ENCODE measurements at regions not wholly inside any gene's neighbourhood (a gene's known extent, or its start where the extent isn't known, plus 50 kb on each side); places are given as distances from the start of the nearest gene placed in this dataset.

DNA sequence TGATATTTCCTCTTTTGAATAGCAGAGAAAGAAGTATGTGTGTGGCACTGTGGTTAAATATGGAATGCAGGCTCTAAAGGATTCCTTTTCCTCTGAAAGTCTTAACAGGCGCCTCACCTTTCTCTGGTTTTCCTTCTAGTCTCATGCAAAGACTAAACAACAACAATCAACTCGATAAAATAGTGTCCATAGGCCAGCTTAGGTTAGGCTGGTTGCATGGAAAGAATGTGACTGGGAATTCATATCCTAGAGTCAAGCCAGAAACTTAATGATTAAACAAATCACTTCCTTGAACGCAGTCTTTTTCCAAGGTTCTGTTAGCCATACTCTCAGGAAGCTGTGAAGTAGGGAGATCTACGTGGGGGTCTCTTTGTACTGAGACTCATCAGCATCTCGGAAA lies 800.8 kb upstream of the ID2 start:
- DNase-seq (ENCODE audit: low read depth, low spot score) = no peak

DNA sequence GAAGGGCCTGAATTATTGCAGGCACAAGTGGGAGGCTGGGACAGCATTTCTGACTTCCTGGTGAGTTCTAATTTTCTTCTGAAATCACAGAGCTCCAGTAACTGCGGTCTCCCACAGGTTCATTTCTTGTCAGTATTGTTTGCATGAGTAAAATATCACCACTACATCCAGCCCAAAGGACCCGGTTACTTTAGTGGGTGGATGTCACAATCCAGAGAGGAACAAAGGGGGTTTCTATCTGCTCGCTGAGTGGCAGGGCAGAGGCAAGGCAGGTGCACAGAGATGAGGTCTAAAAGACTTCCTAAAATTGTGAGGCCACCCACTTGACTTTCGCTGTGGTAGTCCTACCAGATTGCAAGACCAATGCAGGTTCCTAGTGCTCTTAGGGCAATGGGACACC lies 800.4 kb upstream of the ID2 start:
- no peak for DNase-seq (ENCODE audit: low read depth, low spot score)

DNA sequence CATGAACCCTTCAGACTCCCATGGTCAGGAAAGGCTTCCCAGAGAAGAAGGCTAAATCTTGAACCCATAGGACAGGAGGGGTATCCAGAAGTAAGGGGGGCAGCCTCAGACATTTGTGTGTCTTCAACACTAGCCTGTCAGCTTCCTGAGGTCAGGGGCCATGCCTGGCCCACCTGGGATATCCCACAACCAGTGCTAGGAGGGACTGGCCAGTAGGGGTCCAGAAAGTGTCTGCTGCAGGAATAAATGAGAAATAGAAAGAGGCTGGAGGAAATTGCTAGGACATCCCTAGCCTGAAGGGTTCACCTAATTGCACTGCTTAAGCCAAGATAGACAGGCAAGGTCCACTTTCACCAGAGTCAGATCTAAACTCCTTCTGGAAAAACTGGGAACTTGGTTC lies 799.6 kb upstream of the ID2 start:
- no peak for DNase-seq (ENCODE audit: low read depth, low spot score)

DNA sequence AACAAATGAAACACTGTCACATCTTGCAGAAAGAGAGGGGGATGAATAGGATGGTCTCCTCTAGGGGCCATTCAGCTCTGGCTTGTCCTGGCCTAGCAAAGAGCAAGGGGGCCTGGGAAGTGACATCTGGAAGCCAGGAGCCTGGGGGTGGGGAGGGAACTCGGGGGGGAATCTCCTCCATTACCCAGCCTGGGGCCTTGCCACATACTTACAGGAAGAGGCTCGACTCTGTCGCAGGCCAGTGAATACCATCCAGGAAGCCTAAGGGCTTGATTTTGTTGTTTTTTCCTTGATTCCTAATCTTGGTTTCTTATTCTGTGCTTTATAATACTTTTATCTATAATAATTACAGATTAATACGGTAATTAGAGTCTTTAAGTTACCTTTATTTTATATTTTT lies 797.5 kb upstream of the ID2 start:
- no peak for DNase-seq (ENCODE audit: low read depth, low spot score)

DNA sequence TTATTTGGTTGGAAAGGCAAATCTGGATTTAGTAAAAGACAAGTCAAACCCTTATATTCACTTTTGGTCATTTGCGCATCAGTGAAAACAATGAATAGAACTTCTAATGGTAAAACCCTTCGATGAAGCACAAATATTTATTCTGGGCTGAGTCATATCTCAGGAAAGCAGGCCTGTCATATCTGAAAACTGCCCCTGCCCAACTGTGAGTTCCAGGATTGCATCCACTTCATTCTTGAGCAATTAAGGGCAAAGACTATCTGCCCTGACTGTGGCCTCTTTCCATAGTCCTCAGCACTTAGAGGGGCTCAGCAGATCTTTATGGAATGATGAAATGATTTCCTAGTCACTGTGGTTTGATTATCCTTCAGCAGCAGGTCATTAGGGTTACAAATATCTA lies 795.2 kb upstream of the ID2 start:
- no peak for DNase-seq (ENCODE audit: low read depth, low spot score)

DNA sequence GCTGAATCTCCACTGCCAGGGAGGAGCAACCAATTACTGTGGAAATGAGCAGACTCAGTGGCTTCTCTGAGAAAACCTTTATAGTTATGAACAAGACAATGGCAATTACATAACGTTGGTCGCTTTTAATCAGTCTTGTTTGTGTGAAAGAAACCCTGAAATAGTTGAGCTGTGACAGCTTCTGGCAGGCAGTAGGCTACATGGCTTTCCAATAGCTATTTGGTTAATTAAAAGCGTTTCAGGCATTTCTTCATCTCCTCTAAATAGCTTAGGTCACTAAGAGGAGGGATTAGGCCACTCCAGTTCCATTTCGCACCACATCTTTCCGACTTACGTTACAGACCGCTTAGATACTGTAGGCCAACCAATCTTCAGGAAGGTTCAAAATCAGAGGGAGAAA lies 794.4 kb upstream of the ID2 start:
- no peak for DNase-seq (ENCODE audit: low read depth, low spot score)

DNA sequence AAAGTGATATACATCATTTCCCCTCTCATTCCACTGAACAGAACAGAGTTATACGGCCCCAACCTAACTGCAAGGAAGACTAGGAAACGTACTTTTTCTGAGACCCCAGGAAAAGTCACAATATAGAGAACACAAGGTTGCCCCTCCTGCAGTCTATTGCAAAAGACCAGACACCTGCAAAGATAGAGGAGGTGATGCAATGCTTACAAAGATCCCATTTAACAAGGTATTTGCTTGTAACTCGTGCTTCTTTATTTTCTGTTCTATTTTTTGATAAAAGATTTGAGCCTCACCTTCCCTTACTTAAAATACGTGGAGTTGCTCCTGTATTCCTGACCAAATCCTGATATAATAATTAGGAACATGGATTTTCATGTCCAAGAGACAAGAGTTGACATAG lies 793.0 kb upstream of the ID2 start:
- DNase-seq (ENCODE audit: low read depth, low spot score) = no peak

DNA sequence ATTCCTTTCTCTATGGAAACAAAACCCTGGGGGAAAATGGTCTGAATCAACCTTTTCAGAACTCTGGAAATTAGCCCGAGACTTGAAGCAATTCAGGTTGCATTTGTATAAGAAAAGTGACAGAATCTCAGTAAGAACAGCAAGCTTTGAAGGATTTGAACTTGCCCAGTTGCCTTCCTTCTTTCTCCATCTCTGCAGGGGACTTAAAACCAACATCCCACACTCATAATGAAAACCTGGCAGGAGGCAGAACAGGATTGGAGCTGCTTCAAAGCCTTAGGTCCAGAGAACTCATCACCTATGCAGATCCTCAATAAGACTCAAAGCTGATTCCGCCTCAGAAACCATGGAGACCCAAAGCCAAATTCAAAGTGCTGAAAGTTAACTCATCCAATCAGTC lies 790.5 kb upstream of the ID2 start:
- no peak for DNase-seq (ENCODE audit: low read depth, low spot score)

DNA sequence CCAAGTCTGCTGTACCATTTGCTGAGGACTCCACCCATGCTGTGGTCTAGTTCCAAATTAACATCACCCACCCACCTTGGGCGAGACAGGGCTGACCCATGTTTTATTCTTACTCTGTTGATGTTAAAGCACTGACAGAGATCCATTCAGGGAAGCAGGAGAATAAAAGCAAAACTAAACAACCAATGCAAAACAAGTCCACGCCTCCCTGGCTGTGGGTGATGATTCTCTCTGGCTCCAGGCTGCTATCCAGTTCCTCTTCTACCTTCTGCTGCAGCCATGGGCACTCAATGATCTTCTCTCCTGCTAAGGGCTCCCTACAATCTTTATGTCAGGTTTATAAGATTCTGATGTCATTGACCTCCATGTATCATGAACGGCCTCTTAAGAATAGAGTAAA lies 786.6 kb upstream of the ID2 start:
- no peak for DNase-seq (ENCODE audit: low read depth, low spot score)

DNA sequence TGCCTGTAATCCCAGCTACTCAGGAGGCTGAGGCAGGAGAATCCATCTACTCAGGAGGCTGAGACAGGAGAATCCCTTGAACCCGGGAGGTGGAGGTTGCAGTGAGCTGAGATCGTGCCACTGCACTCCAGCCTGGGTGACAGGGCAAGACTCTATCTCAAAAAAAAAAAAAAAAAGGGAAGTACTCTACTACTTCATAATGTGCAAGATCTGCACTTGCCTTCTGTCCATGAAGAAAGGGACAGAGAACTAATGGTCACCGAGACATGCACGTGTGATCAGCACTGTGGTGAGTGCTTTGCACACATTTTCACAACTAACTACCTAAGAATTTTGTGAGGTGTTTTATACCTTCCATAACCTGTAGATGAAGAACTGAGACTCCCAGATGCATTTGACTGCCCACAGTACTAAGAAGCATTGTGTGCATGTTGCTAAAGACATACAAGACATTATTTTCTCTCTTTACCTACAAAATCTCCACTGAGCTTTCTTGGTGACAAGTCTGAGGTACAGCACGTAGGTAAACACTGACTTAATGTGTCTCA lies 784.8 kb upstream of the ID2 start:
- no peak for DNase-seq (ENCODE audit: low read depth, low spot score)

DNA sequence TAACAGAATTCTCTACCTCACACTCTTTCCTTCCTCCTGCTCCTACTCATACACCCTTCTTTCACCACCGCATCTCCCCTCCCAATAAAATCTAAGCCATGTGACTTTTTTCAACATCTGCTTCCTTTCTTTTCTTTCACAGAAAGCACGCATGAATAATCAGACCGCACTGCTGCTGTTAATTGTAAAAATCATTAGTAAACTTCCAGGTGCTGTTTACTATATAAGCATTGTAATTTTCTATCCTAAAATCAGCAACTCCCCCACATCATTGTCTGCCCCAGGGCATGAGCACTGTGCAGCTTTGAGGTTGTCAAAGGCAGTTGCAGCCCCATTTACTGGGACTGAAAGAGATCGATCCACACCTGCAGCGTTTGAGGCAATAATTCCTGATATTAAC lies 782.6 kb upstream of the ID2 start:
- no peak for DNase-seq (ENCODE audit: low read depth, low spot score)

DNA sequence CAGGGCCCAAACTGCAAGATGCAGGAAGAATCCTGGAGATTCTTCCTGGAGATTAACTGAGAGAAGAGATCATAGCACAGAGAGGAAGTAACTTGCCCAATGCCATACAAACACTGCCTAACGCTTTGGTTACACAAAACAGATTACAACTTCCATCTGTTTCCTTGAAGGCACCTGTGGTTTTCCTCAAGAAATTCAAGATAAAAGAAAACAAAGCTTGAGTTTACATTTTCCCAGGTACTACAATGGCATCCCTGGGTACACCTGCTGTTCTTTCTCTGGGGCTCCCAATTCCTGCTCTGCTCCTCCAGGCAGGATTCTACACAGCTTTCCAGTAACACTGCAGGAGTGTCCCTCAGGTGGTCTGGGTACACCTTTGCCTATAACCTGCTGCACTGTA lies 781.9 kb upstream of the ID2 start:
- DNase-seq (ENCODE audit: low read depth, low spot score) = no peak

DNA sequence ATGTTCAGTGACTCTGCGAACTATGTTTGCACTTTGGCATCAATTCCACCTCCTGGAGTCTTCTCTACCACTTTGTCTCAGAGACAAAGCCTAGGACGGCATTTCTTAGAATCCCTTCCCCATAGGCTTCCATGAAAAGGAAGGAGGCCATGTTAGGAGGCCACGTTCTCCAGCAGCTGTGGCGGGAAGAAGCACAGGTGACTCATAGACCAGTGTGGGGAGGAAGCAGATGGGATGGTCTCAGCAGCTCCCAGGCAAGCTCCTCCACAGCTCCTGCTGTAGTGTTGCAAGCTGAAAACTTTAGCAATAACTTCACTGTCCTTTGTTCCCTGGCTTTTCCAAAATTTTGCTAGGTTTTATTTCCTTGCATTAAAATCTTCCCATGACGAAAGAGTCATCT lies 781.3 kb upstream of the ID2 start:
- no peak for DNase-seq (ENCODE audit: low read depth, low spot score)

DNA sequence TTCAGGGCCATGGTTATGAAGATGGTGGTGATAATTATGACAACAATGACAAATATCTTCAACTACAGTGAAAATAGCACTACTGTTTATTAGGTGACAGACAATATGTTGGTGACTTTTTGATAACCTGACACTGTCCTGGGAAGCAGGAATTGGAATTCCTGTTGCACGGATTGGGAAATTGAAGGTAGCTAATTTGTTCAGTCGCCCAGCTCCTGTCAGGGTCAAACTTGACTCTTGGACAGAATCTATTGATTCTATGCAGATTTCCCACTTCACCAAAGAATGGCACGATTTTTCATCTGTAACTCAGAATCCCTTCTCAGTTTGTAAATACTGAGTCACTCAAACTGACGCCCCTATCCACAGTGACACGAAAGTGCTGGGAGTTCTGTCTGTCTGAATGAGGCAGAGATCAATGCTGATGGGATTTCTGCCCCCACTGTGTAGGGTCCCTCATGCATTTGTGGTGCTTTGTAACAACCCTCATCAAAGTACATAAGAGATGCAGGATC lies 779.5 kb upstream of the ID2 start:
- DNase-seq (ENCODE audit: low read depth, low spot score) = no peak

DNA sequence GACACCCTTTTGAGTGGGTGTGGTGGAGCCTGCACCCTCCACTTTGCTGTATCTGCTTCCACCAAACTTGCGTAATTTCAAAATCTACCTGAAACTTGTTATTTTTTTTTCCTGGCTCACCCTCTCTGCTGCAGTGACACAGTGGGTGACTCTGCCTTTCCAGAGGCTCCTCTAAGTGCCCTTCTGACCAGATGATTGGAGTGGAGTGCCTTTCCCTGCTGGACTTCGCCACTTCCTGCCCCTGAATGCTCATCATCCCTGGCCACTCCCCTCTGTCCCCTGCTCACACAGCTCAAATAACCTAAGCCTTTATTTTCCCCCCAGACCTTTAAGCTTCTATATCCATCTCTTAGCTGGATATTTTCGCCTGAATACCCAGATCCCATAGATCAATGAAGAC lies 777.5 kb upstream of the ID2 start:
- DNase-seq (ENCODE audit: low read depth, low spot score) = no peak

DNA sequence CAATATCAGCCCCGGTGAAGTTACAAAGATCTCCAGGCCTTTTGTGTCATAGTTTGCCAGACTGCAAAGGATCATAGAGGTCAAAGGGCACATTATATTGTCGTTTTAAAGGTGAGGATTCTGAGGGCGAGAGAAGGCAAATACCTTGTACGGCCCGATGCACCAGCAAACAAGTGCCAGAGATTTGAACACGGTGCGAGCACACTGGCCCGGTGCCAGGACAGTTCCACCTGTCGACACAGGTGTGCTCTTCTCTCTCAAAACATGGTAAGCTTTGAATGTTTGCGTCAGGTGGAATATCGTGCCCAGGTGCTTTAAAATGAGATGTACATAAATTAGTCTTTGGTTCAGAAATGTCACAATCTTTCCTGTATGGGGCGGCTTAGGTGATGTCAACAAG lies 776.1 kb upstream of the ID2 start:
- no peak for DNase-seq (ENCODE audit: low read depth, low spot score)

DNA sequence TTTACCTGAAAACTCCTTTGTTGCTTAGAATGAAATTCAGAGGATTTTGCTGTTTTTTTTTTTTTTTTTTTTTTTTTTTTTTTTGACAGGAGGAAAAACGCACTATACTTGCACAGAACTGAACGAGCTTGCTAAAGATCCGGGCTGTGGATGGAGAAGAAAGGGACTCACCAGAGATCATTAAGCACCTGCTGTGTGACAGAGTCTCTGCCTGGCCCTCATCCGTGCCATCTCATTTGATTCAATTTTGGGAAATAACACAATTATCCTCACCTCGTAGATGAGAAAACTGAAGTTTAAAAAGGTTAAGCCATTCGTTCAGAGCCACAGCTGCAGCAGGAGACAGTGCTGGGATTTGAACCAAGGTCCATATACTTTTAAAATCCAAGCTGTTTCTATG lies 775.4 kb upstream of the ID2 start:
- DNase-seq (ENCODE audit: low read depth, low spot score) = no peak

DNA sequence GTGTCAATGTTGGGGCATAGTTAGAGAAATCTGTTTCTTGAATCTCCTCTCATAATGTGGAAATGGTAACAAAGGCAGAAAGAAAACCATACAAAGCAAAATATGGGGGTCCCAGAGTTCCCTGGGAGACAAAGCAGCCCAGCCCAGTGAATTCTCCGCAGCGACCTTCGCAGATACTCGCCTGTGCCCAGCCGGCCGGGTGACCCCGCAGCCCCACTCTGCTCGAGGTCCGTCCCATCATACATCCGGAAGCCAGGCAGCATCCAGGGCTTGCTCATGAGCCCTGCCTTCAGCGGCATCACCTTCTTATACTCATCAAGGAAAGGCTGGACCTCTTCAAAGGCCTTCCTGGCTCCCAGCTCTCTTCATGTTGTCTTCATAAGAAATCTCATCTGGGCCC lies 774.8 kb upstream of the ID2 start:
- no peak for DNase-seq (ENCODE audit: low read depth, low spot score)

DNA sequence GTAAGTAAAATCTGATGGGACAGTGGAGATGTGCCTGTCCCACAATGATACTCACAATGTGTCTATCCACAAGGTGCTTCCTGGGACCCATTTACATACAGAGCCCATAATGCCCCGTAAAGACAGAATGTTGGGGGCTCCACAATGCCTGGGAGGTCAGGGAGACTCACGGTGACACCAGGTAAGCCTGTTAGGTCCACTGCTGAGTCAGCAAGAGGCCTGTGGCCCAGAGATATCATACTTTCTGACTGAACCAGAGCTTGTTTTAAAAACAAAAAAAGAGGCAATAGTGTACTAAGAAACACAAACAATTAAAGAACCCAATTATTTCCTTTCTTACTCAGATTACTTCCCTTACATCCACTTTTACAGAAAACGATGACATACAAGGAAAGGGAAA lies 771.1 kb upstream of the ID2 start:
- DNase-seq (ENCODE audit: low read depth, low spot score) = no peak

DNA sequence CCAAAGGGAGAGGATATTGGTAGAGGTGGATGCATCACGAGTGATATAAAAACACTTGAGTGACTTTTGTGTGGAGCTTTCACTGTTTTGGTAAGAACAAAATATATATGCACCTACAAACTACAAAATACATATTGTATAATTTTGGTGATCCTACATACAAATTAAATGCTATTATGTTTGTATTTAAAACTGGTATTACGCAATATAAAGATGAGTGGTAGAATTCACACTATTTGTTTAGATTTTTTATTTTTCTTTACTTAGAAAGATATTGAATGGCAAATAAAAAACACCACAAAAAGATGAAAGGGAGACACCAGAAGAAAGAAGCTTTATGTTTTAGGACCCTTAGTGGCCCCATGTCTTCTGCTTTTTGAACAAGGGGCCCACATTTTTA lies 770.7 kb upstream of the ID2 start:
- no peak for DNase-seq (ENCODE audit: low read depth, low spot score)

DNA sequence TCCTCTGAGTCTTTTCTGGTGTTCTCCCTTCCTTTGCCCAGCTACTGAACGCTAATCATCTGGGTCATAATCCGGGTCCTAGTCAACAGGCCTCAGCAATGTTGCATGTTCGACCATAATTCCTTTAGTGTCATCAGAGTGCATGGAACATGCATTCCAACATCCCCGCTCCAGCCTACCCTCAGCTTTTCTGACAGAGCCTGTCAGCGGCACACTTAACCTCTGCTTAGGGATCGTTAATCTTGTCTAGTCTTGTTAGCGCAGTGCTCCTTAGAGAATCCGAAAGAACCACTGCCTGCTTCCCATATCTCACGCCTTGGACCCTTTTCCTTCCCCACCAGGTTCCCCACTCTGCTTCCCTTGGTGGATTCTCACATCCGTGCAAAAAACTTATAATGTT lies 767.9 kb upstream of the ID2 start:
- no peak for DNase-seq (ENCODE audit: low read depth, low spot score)

DNA sequence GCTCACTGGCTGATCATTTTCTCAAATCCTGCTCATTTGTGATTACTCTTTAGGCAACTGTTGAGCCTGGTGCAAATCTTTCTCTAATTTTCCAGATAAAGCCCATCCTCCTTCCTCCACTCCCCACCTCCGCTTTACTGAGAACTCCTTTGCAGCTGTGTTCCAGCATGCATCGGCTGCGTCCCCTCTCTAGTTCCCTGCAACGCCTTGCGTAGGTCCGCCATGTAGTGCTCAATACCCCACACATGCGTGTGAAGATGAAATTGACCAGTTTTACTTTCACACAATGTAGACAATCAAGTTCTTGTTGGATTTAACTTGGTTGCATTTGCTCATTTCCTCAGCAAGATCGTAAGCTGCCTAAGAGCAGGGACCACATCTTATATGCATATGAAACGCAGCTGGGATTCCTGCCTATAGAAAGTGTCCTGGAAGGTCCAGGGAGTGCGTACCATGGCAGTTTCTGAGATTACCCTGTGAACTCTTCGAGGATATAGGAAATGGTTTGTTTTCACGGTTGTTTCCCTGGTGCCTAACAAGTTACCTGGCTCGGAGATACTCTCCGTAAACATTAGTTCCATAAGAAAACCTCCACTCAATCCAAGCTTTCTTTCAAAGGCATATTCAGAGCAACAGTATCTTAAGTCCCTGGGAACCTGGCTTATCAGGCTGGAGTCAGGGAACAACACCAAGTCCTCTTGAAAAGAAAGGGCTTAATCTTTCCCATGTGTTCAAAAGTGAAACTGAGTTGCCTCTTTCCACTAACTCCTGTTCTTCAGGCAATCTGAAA lies 766.4 kb upstream of the ID2 start:
- no peak for DNase-seq (ENCODE audit: low read depth, low spot score)

DNA sequence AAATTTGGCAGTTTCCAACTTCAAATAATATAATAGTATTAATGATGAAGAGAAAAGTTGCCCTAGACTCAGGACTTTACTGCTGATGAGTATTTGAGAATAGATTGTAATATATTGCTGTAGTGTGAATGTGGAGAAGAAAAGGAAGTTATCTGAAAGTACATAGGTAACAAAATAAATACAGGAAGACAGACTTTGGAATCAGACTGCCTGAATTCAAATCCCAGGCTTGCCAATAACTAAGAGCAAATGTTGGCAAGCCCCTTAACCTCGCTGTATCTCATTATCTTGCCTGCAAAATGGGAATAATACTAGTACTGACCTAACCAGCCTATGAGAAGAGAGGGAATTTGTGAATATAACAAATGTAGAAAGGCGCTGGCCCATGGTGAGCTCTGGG lies 765.2 kb upstream of the ID2 start:
- no peak for DNase-seq (ENCODE audit: low read depth, low spot score)

DNA sequence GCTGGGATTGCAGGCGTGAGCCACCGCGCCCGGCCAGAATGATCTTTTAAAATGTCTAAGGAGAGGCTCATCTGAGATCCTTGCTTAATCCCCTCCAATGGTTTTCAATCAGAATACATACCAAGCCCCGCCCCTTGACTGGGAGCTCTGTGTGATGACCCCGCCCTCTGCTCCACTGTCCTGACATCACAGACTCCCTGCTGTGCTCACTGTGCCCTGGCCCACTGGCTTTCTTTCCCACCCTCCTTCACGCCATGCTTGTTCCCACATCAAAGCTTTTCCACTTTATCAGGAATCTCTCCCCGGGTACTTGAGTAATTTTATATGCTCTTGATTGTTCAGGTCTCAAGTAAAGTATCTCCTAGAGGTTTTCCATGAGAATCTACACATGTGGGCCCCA lies 762.3 kb upstream of the ID2 start:
- DNase-seq (ENCODE audit: low read depth, low spot score) = no peak

Data from activated naive CD8-positive, alpha-beta T cell treated with anti-CD3 and anti-CD28 coated beads, Interleukin-2, amount 50 U/mL, for 16 hours (primary cell).